ENCODE measurements at regions not wholly inside any gene's neighbourhood (a gene's known extent, or its start where the extent isn't known, plus 50 kb on each side); places are given as distances from the start of the nearest gene placed in this dataset.

DNA sequence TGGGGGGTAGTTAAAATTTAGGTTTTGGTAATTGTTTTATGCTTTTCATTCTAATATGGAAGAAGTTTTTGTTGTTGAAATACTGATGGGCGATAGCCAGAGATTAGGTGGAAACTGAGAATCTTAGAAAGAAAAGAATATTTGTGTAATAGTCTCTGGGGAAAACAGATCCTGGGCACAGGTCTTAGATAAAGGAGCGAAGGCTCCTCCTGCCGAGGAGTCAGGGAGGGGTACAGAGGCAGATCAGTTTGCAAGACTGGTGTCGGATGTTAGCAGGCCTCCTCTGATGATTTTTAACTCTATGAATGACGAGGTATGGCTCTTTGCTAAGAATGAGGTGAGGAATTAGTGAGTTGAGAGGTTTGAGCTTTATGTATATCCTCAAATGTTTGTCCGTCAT is 339.7 kb downstream of the HGF start:
- Mint-ChIP-seq H3K4me3 (ENCODE audit: unreplicated experiment) (no peak overlapping the region), H3K9me3 (ENCODE audit: unreplicated experiment) (no peaks in the 10 kb centered on the region), H3K36me3 (ENCODE audit: insufficient read depth, unreplicated experiment) (no peaks in the 10 kb centered on the region), H3K27ac (ENCODE audit: unreplicated experiment) (no peak overlapping the region), H3K4me1 (ENCODE audit: low read depth, unreplicated experiment) (no peaks in the 10 kb centered on the region), H3K27me3 (ENCODE audit: insufficient read depth, unreplicated experiment) (no peaks in the 10 kb centered on the region)
- CTCF ChIA-PET = no interaction called here
- no peaks in the 10 kb centered on the region for H3K36me3 ChIP-seq (ENCODE audit: control insufficient read depth, insufficient read depth, low read length)
- no peak for DNase-seq
- no TSS peak for BruUV-seq (replicated peaks)
- H3K27me3 ChIP-seq (replicated peaks; ENCODE audit: control insufficient read depth, insufficient read depth, low read length) = no peaks in the 10 kb centered on the region
- no peak overlapping the region for H3K4me3 ChIP-seq (ENCODE audit: low read depth, low read length)
- intact Hi-C loops (cut with micrococcal nuclease; ENCODE audit: unreplicated experiment) = no loop called here
- no peaks in the 10 kb centered on the region for H3K9me3 ChIP-seq
- TF ChIP-seq, protein P1, sequence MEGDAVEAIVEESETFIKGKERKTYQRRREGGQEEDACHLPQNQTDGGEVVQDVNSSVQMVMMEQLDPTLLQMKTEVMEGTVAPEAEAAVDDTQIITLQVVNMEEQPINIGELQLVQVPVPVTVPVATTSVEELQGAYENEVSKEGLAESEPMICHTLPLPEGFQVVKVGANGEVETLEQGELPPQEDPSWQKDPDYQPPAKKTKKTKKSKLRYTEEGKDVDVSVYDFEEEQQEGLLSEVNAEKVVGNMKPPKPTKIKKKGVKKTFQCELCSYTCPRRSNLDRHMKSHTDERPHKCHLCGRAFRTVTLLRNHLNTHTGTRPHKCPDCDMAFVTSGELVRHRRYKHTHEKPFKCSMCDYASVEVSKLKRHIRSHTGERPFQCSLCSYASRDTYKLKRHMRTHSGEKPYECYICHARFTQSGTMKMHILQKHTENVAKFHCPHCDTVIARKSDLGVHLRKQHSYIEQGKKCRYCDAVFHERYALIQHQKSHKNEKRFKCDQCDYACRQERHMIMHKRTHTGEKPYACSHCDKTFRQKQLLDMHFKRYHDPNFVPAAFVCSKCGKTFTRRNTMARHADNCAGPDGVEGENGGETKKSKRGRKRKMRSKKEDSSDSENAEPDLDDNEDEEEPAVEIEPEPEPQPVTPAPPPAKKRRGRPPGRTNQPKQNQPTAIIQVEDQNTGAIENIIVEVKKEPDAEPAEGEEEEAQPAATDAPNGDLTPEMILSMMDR (IDR thresholded peaks at IDR 0.05; ENCODE audit: insufficient read depth in 1 of 2, low read depth in 1 of 2, low read length in 1 of 2, severe bottlenecking in 1 of 2, unreplicated experiment in 1 of 2) = no peak
- no peaks in the 10 kb centered on the region for H3K4me1 ChIP-seq
- POLR2A ChIA-PET = no interaction called here

DNA sequence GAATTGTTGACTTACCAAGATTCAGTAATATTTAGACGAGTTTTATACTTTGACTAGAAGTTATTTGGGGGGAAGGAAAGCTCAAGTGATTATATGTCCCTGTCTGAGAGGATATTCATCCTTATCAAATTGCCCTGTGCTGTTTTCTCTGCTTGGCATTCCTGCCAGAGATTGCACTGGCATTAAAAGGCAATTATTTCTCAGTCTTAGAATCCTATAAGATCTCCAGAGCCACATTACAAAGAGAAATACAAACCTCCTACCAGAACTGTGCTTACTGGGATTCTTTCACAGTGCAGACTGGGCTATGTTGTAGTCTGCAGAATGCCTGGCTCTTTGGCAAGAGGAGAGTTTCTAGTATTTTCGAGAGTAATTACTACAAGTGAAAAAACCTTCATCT is 342.4 kb downstream of the HGF start:
- H3K9me3 Mint-ChIP-seq (ENCODE audit: unreplicated experiment) = no peaks in the 10 kb centered on the region
- no peaks in the 10 kb centered on the region for H3K9me3 ChIP-seq
- no peaks in the 10 kb centered on the region for H3K27me3 ChIP-seq (replicated peaks; ENCODE audit: control insufficient read depth, insufficient read depth, low read length)
- TF ChIP-seq, protein P1 (IDR thresholded peaks at IDR 0.05; ENCODE audit: insufficient read depth in 1 of 2, low read depth in 1 of 2, low read length in 1 of 2, severe bottlenecking in 1 of 2, unreplicated experiment in 1 of 2) = no peak
- no TSS peak for BruUV-seq (replicated peaks)
- ChIA-PET CTCF (no interaction called here), POLR2A (no interaction called here)
- no peak overlapping the region for H3K4me3 Mint-ChIP-seq (ENCODE audit: unreplicated experiment)
- no peaks in the 10 kb centered on the region for H3K36me3 ChIP-seq (ENCODE audit: control insufficient read depth, insufficient read depth, low read length)
- no peak overlapping the region for H3K27ac Mint-ChIP-seq (ENCODE audit: unreplicated experiment)
- no peak for DNase-seq
- intact Hi-C loops (cut with micrococcal nuclease; ENCODE audit: unreplicated experiment) = no loop called here
- no peaks in the 10 kb centered on the region for H3K4me1 Mint-ChIP-seq (ENCODE audit: low read depth, unreplicated experiment)
- H3K4me3 ChIP-seq (ENCODE audit: low read depth, low read length) = no peak overlapping the region
- no peaks in the 10 kb centered on the region for H3K36me3 Mint-ChIP-seq (ENCODE audit: insufficient read depth, unreplicated experiment)
- no peaks in the 10 kb centered on the region for H3K27me3 Mint-ChIP-seq (ENCODE audit: insufficient read depth, unreplicated experiment)
- no peaks in the 10 kb centered on the region for H3K4me1 ChIP-seq

DNA sequence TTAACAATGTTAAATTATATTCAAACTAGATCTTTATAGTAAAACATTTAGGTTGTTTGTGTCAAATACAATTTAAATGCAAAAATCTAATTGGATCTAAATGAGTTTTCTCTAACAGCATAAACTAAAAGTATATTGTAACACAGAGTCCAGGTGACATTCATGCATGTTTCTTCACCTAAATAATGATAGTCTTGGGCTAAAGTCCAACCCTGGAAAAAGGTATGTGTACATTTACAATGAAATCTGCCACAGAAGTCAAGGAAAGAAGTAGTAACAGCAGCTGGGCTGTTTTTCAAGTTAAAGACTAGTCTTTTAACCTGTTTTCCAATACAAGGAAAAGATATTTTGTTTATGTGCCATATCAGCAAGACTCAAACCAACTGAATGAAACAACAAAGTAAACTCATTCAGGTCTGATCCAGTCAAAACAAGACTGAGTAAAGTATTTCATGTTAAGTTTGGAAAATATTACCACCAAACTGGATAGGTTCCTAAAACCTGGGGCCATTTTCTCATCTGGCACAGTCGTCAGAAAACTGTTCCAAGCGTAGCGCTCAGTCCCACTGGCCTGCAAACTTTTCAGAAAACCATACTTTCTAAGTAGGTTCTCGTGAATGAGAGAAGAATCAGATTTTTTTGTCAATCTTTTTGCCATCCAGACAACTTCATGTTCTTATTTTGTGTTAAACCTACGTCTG is 349.2 kb downstream of the HGF start:
- CTCF ChIA-PET = no interaction called here
- no peak overlapping the region for H3K4me3 Mint-ChIP-seq (ENCODE audit: unreplicated experiment)
- no peaks in the 10 kb centered on the region for H3K9me3 Mint-ChIP-seq (ENCODE audit: unreplicated experiment)
- peaks cover 16% of the 10 kb centered on the region for H3K4me1 Mint-ChIP-seq (ENCODE audit: low read depth, unreplicated experiment)
- no TSS peak for BruUV-seq (replicated peaks)
- no peak overlapping the region for H3K27ac Mint-ChIP-seq (ENCODE audit: unreplicated experiment)
- Histone ChIP-seq H3K9me3 (no peaks in the 10 kb centered on the region), H3K36me3 (ENCODE audit: control insufficient read depth, insufficient read depth, low read length) (no peaks in the 10 kb centered on the region), H3K4me1 (peaks cover 15% of the 10 kb centered on the region), H3K4me3 (ENCODE audit: low read depth, low read length) (no peak overlapping the region), H3K27me3 (replicated peaks; ENCODE audit: control insufficient read depth, insufficient read depth, low read length) (no peaks in the 10 kb centered on the region)
- no peaks in the 10 kb centered on the region for H3K27me3 Mint-ChIP-seq (ENCODE audit: insufficient read depth, unreplicated experiment)
- POLR2A ChIA-PET = no interaction called here
- TF ChIP-seq, protein P1 (IDR thresholded peaks at IDR 0.05; ENCODE audit: insufficient read depth in 1 of 2, low read depth in 1 of 2, low read length in 1 of 2, severe bottlenecking in 1 of 2, unreplicated experiment in 1 of 2) = no peak
- peak in 1 of 2 experiments; percentile 19 for DNase-seq
- H3K36me3 Mint-ChIP-seq (ENCODE audit: insufficient read depth, unreplicated experiment) = no peaks in the 10 kb centered on the region
- intact Hi-C loops (cut with micrococcal nuclease; ENCODE audit: unreplicated experiment) = no loop called here
